ENCODE measurements at regions not wholly inside any gene's neighbourhood (a gene's known extent, or its start where the extent isn't known, plus 50 kb on each side); places are given as distances from the start of the nearest gene placed in this dataset.

- no peak overlapping the region for H3K27ac ChIP-seq (ENCODE audit: low read length)
- no peak overlapping the region for H3K4me3 ChIP-seq (ENCODE audit: low read length)
- H3K36me3 ChIP-seq (replicated peaks; ENCODE audit: low read depth, low read length): no peaks in the 10 kb centered on the region
- no peak overlapping the region for H2AFZ ChIP-seq (ENCODE audit: low read depth, low read length)
- H3K79me2 ChIP-seq (ENCODE audit: low read length): no peaks in the 10 kb centered on the region
- TF ChIP-seq CTCF (IDR thresholded peaks at IDR 0.05; ENCODE audit: low read depth, low read length) (no peak), EZH2phosphoT487 (IDR thresholded peaks at IDR 0.05; ENCODE audit: low read depth) (no peak)
- H3K9ac ChIP-seq (ENCODE audit: low read length): no peak overlapping the region
- no peaks in the 10 kb centered on the region for H3K9me3 ChIP-seq (ENCODE audit: insufficient read depth, low read length)
- H4K20me1 ChIP-seq (ENCODE audit: insufficient read depth, low read length): no peaks in the 10 kb centered on the region
- H3K4me1 ChIP-seq (ENCODE audit: low read length): peaks cover 2% of the 10 kb centered on the region; the same call in 1 of the 2 replicates
- H3K27me3 ChIP-seq (ENCODE audit: low read depth, low read length): 0 out of 2 replicates have a peak, but pooled peaks cover 3% of the 10 kb centered on the region
- H3K4me2 ChIP-seq (ENCODE audit: low read length): no peak overlapping the region
Observed at GRCh38 chr11:15780837-15781236, 575.5 kb downstream of the SOX6 start.

GRCh38 chr11:15783619-15784018, 572.7 kb downstream of the SOX6 start:
- Histone ChIP-seq H3K27ac (ENCODE audit: low read length) (no peak overlapping the region), H2AFZ (ENCODE audit: low read depth, low read length) (no peak overlapping the region), H3K4me2 (ENCODE audit: low read length) (no peak overlapping the region), H3K9ac (ENCODE audit: low read length) (no peak overlapping the region), H3K27me3 (ENCODE audit: low read depth, low read length) (0 out of 2 replicates have a peak, but pooled peaks cover under 1% of the 10 kb centered on the region), H3K4me1 (ENCODE audit: low read length) (peaks cover 2% of the 10 kb centered on the region; the same call in 1 of the 2 replicates), H3K36me3 (replicated peaks; ENCODE audit: low read depth, low read length) (no peaks in the 10 kb centered on the region), H3K9me3 (ENCODE audit: insufficient read depth, low read length) (no peaks in the 10 kb centered on the region), H3K4me3 (ENCODE audit: low read length) (no peak overlapping the region), H4K20me1 (ENCODE audit: insufficient read depth, low read length) (no peaks in the 10 kb centered on the region), H3K79me2 (ENCODE audit: low read length) (no peaks in the 10 kb centered on the region)
- TF ChIP-seq CTCF (IDR thresholded peaks at IDR 0.05; ENCODE audit: low read depth, low read length) (no peak), EZH2phosphoT487 (IDR thresholded peaks at IDR 0.05; ENCODE audit: low read depth) (no peak)

- no peak overlapping the region for H3K27ac ChIP-seq (ENCODE audit: low read length)
- H4K20me1 ChIP-seq (ENCODE audit: insufficient read depth, low read length): no peaks in the 10 kb centered on the region
- H3K4me2 ChIP-seq (ENCODE audit: low read length): no peak overlapping the region
- no peaks in the 10 kb centered on the region for H3K27me3 ChIP-seq (ENCODE audit: low read depth, low read length)
- H3K9ac ChIP-seq (ENCODE audit: low read length): no peak overlapping the region
- TF ChIP-seq EZH2phosphoT487 (IDR thresholded peaks at IDR 0.05; ENCODE audit: low read depth): no peak
- TF ChIP-seq CTCF (IDR thresholded peaks at IDR 0.05; ENCODE audit: low read depth, low read length): no peak
- no peak overlapping the region for H3K4me3 ChIP-seq (ENCODE audit: low read length)
- H3K36me3 ChIP-seq (replicated peaks; ENCODE audit: low read depth, low read length): no peaks in the 10 kb centered on the region
- H3K79me2 ChIP-seq (ENCODE audit: low read length): no peaks in the 10 kb centered on the region
- H3K4me1 ChIP-seq (ENCODE audit: low read length): no peaks in the 10 kb centered on the region
- no peaks in the 10 kb centered on the region for H3K9me3 ChIP-seq (ENCODE audit: insufficient read depth, low read length)
- no peak overlapping the region for H2AFZ ChIP-seq (ENCODE audit: low read depth, low read length)
Observed at GRCh38 chr11:15793043-15793996, 563.0 kb downstream of the SOX6 start.

GRCh38 chr11:15794361-15795150, 561.8 kb downstream of the SOX6 start:
- Histone ChIP-seq H3K4me2 (ENCODE audit: low read length) (no peak overlapping the region), H3K9me3 (ENCODE audit: insufficient read depth, low read length) (no peaks in the 10 kb centered on the region), H3K27me3 (ENCODE audit: low read depth, low read length) (no peaks in the 10 kb centered on the region), H4K20me1 (ENCODE audit: insufficient read depth, low read length) (no peaks in the 10 kb centered on the region), H3K27ac (ENCODE audit: low read length) (no peak overlapping the region), H3K4me3 (ENCODE audit: low read length) (no peak overlapping the region), H3K4me1 (ENCODE audit: low read length) (no peaks in the 10 kb centered on the region), H2AFZ (ENCODE audit: low read depth, low read length) (no peak overlapping the region), H3K36me3 (replicated peaks; ENCODE audit: low read depth, low read length) (no peaks in the 10 kb centered on the region), H3K79me2 (ENCODE audit: low read length) (no peaks in the 10 kb centered on the region), H3K9ac (ENCODE audit: low read length) (no peak overlapping the region)
- no peak for TF ChIP-seq EZH2phosphoT487 (IDR thresholded peaks at IDR 0.05; ENCODE audit: low read depth)
- TF ChIP-seq CTCF (IDR thresholded peaks at IDR 0.05; ENCODE audit: low read depth, low read length): no peak
